Esophagus squamous epithelium (tissue), 4 donors: ENCODE measurements at regions not wholly inside any gene's neighbourhood (a gene's known extent, or its start where the extent isn't known, plus 50 kb on each side); places are given as distances from the start of the nearest gene placed in this dataset.

ENCODE experiments used
- CTCF ChIP-seq, 6 experiments: fragments of 450-650 bp in 4 of 6; fragments of 200-600 bp in 2 of 6; sonication (generic) in 2 of 6; IDR thresholded peaks; one replicate each; pipeline ENCODE4 v1.5.1; 2016 to 2019; ENCODE audit warnings: antibody characterized with exemption in 6 of 6, mild to moderate bottlenecking in 4 of 6, moderate library complexity in 4 of 6
- POLR2A ChIP-seq, 4 donors: fragments of 450-650 bp; IDR thresholded peaks; one replicate each; pipeline ENCODE4 v1.6.1; 2017; ENCODE audit warnings: antibody characterized with exemption in 4 of 4, mild to moderate bottlenecking in 4 of 4, moderate library complexity in 3 of 4

DNA sequence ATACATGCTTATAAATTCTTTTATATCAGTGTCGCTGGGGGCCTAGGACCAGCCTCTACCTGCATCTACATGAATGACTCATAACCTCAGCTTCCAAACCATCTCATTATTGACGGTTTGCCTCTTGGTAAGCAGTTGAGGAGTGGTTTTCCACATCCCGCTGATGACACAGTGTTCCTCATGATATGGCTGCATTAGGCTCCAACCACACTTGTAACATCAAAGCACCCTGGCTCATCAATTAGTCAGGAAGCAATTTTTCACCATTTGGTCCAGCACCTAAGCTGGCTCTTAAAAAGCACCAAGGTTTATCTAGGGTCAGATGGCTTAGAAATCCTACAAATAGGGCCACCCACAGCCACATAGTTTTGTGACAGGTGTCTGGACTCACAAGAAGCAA is 402.4 kb downstream of the ARHGEF28 start:
- TF ChIP-seq POLR2A (IDR thresholded peaks at IDR 0.05) (no peak), CTCF (IDR thresholded peaks at IDR 0.05) (no peak)
